Cardiac fibroblast (primary cell): ENCODE measurements at regions not wholly inside any gene's neighbourhood (a gene's known extent, or its start where the extent isn't known, plus 50 kb on each side); places are given as distances from the start of the nearest gene placed in this dataset.

Source experiments
- DNase-seq, 2 donors: peaks; one replicate each; pipeline versions ENCODE4 v3.0.0 to v3.0.0-alpha.2; 2010; ENCODE audit warnings: low read depth in 2 of 2
- H3K4me3 ChIP-seq, 2 donors: replicated peaks in 1 of 2; 1 replicate in 1 of 2; 2 replicates in 1 of 2; pipeline ENCODE4 v1.5.1; 2011; ENCODE audit warnings: low read depth in 2 of 2, low read length in 2 of 2, mild to moderate bottlenecking in 2 of 2, moderate library complexity in 1 of 2
- TF ChIP-seq, protein P1 (sequence below): IDR thresholded peaks from one replicate; pipeline ENCODE4 v1.5.1; 2011; ENCODE audit warnings: low read depth, mild to moderate bottlenecking, low read length, inconsistent platforms

GRCh38 chr7:17462131-17462631 is 163.7 kb downstream of the AHR start:
- H3K4me3 ChIP-seq: no peak overlapping the region
- no peak for DNase-seq
- TF ChIP-seq, protein P1, sequence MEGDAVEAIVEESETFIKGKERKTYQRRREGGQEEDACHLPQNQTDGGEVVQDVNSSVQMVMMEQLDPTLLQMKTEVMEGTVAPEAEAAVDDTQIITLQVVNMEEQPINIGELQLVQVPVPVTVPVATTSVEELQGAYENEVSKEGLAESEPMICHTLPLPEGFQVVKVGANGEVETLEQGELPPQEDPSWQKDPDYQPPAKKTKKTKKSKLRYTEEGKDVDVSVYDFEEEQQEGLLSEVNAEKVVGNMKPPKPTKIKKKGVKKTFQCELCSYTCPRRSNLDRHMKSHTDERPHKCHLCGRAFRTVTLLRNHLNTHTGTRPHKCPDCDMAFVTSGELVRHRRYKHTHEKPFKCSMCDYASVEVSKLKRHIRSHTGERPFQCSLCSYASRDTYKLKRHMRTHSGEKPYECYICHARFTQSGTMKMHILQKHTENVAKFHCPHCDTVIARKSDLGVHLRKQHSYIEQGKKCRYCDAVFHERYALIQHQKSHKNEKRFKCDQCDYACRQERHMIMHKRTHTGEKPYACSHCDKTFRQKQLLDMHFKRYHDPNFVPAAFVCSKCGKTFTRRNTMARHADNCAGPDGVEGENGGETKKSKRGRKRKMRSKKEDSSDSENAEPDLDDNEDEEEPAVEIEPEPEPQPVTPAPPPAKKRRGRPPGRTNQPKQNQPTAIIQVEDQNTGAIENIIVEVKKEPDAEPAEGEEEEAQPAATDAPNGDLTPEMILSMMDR: no peak

DNA sequence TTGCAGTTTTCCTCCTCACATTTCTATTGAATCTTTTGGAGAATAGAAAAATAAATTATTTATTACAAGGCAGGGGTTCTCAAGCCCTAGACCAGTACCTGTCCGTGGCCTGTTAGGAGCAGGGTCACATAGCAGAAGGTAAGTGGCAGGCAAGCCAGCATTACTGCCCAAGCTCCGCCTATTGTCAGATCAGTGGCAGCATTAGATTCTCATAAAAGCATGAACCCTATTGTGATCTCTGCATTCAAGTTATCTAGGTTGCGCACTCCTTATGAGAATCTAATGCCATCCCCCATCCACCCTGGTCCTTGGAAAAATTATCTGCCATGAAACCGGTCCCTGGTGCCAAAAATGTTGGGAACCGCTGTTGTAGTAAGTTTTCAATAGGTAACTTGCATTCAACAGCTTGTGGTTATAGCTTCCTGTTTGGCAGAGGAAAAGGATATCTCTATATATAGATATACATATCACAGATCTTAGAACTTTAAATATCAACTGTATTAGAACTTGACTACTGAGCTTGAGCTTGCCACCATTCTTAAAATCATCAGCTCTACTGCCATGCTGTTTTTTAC is 165.1 kb downstream of the AHR start:
- H3K4me3 ChIP-seq: no peak overlapping the region
- DNase-seq: no peak
- TF ChIP-seq, protein P1: no peak

DNA sequence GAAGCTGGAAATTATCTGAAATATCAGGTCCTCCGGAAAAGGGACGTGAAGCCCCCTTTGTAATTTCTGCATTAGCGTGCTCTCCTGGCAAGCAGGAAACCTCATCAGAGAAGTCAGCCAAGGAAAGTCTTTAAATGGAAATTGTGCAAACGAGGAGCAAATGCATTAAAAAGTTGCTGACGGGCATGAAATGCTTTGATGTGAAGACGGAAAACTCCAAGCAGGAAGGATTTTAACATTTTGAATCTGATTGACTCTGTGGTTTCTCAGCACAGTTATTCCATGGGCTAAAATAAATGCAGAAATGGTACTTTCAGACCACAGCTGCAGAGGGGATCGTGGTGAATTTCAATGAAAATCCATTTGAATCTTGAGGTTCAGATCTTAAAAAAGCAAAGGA is 167.8 kb downstream of the AHR start:
- TF ChIP-seq, protein P1: no peak
- DNase-seq: peak in 1 of 2 donors; percentile 9
- no peak overlapping the region for H3K4me3 ChIP-seq

DNA sequence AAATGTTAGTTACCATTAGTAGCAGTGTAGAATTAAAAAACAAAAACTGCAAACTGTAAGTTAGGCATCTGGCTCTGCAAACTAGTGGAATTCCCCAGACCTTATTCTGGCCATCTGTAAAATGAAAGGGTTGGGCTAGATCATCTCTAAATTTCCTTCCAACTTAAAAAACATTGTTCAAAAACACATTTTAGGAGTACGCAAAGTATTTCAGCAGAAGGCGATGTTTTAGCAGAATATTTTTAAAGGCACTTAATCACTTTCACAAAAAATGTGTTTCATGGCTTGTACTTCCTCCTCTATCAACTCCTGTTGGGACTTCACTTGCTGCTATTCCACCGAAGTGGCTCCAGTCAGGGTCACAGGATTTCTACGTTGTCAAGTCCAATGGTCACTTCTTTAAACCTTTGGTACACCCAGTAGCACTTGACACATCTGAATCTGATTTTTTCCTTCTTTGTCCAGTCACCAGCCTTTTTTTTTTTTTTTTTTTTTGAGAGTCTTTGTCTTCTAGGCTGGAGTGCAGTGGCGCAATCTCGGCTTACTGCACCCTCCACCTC is 169.0 kb downstream of the AHR start:
- no peak for DNase-seq
- TF ChIP-seq, protein P1: no peak
- H3K4me3 ChIP-seq: no peak overlapping the region

- DNase-seq: no peak
- TF ChIP-seq, protein P1: no peak
- no peak overlapping the region for H3K4me3 ChIP-seq
Observed at GRCh38 chr7:17471325-17471724, 172.9 kb downstream of the AHR start.

GRCh38 chr7:17472518-17472917 is 174.1 kb downstream of the AHR start:
- H3K4me3 ChIP-seq: no peak overlapping the region
- TF ChIP-seq, protein P1: no peak
- no peak for DNase-seq
